ENCODE measurements at regions not wholly inside any gene's neighbourhood (a gene's known extent, or its start where the extent isn't known, plus 50 kb on each side); places are given as distances from the start of the nearest gene placed in this dataset.
"Not testable (repeated sequence)": the region's sequence is repeated elsewhere in the genome, so short reads cannot be mapped to it uniquely, and the experiment has no call there.

GRCh38 chr4:123158576-123158975 lies 236.2 kb upstream of the NUDT6 start:
- DNase-seq (ENCODE audit: low read depth in 2 of 2), result no peak

DNA sequence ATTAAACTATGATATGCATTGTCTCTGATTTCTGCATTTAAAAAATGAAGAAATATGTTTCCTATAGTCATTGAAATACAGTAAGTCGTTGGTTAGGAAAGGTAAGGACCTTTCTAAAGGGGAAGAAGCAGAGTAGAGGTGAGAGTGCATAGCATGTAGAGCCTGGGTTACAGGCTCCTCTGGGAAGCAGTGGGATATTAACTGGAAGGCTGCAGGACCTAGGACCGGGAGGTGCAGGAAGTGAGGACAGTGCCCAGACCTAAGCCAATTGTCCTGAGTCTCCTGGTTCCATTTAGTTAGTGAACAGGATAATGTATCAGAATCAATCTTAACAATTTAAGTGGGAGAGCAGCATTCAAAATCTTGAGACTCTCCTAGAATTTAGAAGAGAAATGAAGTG lies 237.1 kb upstream of the NUDT6 start:
- DNase-seq (ENCODE audit: low read depth in 2 of 2), result no peak

GRCh38 chr4:123162859-123163258 lies 233.7 kb upstream of the SPRY1 start:
- DNase-seq (ENCODE audit: low read depth in 2 of 2), result no peak

DNA sequence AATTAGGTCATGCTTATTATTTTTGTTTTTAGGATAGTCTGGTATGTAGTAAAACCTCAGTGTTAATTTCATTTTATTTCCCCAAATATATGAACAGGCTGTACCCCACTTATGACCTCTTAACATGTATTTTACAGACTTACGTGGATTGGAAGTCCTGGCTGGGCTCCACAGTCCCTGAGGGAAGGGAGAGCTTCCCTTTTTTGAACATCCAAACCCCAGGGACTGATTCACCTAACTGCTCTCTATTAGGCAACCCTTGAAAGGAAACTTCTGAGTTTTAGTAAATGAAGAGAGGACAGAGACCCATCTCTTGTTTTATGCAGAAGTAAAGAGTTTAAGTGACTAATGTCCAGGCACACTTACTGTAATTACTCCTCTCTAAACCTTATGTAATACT lies 233.1 kb upstream of the SPRY1 start:
- DNase-seq (ENCODE audit: low read depth in 2 of 2), result no peak

- DNase-seq (ENCODE audit: low read depth in 2 of 2), result no peak
Measured at GRCh38 chr4:123166023-123166422, 230.6 kb upstream of the SPRY1 start.

- DNase-seq (ENCODE audit: low read depth in 2 of 2), result no peak
Measured at GRCh38 chr4:123167931-123168330, 228.7 kb upstream of the SPRY1 start.

- no peak for DNase-seq (ENCODE audit: low read depth in 2 of 2)
Measured at GRCh38 chr4:123168812-123169211, 227.8 kb upstream of the SPRY1 start.

- no peak for DNase-seq (ENCODE audit: low read depth in 2 of 2)
Measured at GRCh38 chr4:123170843-123171242, 225.8 kb upstream of the SPRY1 start.

- DNase-seq (ENCODE audit: low read depth in 2 of 2), result no peak
Measured at GRCh38 chr4:123176605-123177004, 220.0 kb upstream of the SPRY1 start.

- no peak for DNase-seq (ENCODE audit: low read depth in 2 of 2)
Measured at GRCh38 chr4:123182289-123182688, 214.3 kb upstream of the SPRY1 start.

- no peak for DNase-seq (ENCODE audit: low read depth in 2 of 2)
Measured at GRCh38 chr4:123183308-123183707, 213.3 kb upstream of the SPRY1 start.

DNA sequence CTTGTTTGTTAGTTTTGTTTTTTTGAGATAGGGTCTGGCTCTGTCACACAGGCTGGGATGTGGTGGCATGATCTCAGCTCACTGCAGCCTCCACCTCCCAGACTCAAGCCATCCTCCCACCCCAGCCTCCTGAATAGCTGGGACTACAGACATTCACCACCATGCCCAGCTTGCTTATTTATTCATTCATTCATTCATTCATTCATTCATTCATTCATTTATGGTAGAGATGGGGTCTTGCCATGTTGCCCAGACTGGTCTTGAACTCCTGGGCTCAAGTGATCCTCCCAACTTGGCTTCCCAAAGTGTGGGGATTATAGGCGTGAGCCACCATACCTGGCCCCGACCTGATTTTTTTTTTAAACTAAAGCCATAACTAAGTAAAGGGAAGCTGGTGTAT lies 212.8 kb upstream of the SPRY1 start:
- DNase-seq (ENCODE audit: low read depth in 2 of 2), result not testable (repeated sequence)

- DNase-seq (ENCODE audit: low read depth in 2 of 2), result no peak
Measured at GRCh38 chr4:123186731-123187130, 209.9 kb upstream of the SPRY1 start.

DNA sequence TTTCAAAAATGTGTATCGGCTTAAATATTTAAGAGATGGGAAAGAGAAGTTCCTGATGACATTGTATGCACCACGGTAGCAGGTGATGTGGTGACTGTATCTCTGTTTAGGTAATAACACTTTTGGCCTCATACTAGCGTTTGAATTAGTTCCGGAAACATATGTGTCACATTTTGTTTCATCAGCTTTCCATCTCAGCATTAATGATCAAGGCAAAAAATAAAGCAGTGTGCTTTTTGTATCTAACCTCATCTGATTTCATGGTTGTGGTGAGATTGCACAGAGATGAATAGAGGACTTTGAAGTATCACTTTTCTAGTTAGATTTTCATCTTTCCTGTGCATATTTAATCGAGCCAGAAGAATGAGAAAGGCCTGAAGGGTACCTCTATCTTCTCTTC lies 206.4 kb upstream of the SPRY1 start:
- no peak for DNase-seq (ENCODE audit: low read depth in 2 of 2)

DNA sequence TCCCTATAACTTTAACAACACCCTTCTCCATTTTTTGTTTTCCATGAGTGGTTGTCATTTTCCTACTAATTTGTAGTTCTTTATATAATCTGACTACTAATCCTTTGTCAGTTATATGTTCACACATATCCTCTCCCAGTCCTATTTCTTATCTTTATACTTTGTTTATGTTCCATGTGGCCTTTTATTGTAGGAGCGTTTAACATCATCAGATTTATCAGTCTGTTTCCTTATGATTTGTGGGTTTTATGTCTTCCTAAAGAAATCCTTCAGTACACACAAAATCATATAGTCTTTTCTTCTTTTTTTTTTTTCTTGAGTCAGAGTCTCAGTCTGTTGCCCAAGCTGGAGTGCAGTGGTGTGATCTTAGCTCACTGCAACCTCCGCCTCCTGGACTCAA lies 204.9 kb upstream of the SPRY1 start:
- no peak for DNase-seq (ENCODE audit: low read depth in 2 of 2)

DNA sequence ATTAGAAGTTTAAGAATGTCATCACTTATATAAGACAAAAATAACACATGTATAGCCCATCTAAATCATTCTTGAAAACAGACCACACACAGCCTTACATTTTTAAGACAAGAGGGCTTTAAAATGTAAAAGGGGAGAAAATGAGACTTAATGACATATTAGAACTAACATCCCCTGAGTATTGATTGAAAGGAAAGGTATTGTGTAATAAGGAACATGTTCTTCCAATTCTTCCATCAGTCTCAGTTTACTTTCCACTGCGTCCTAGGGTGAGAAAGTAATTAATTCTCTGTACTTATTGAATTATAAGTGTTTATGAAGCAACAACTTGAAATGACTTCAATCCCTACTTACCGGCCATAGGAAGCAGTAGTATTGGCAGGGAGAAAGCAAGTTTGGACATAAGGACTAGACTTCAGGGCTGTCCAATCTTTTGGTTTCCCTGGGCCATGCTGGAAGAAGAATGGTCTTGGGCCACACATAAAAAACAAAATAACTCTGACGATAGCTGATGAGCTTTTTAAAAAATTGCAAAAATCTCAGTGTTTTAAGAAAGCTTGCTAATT lies 202.7 kb upstream of the SPRY1 start:
- no peak for DNase-seq (ENCODE audit: low read depth in 2 of 2)

DNA sequence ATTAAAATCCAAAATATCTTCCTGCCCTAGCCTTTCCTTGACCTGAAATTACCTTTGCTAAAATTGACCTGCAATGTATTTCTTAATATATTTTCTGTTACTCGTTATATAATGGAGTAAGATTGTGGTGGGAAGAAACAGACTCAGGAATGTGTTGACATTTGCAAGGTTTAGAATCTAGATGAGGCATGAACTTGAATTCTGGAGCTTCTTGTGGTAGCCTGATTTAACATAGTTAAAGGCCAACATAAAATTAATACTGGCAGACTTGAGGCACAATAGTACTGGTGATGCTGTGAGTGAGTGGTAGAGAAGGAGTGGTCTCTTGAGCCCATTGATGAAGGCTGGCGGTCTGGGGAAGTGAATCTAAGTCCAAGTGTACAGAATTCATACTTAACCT lies 197.9 kb upstream of the SPRY1 start:
- no peak for DNase-seq (ENCODE audit: low read depth in 2 of 2)

GRCh38 chr4:123200051-123200940 lies 196.3 kb upstream of the SPRY1 start:
- DNase-seq (ENCODE audit: low read depth in 2 of 2), result no peak

- DNase-seq (ENCODE audit: low read depth in 2 of 2), result no peak
Measured at GRCh38 chr4:123204737-123205136, 191.9 kb upstream of the SPRY1 start.

GRCh38 chr4:123206016-123206415 lies 190.6 kb upstream of the SPRY1 start:
- no peak for DNase-seq (ENCODE audit: low read depth in 2 of 2)

DNA sequence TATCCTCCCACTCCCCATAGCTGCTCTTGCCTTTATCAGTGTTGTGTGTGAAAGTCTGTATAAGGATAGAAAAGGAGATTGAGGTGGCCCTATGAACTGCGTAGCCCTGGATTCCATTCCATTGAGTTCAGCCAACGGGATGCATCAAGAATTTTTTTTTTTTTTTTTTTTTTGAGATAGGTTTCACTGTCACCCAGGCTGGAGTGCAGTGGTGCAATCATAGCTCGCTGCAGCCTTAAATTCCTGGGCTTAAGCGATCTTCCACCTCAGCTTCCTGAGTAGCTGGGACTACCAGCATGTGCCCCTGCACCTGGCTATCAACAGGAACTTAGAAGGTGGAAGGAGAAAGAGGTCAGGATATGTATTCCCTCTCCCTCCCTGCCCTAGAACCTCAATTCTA lies 187.2 kb upstream of the SPRY1 start:
- no peak for DNase-seq (ENCODE audit: low read depth in 2 of 2)

- no peak for DNase-seq (ENCODE audit: low read depth in 2 of 2)
Measured at GRCh38 chr4:123215536-123215935, 181.1 kb upstream of the SPRY1 start.

DNA sequence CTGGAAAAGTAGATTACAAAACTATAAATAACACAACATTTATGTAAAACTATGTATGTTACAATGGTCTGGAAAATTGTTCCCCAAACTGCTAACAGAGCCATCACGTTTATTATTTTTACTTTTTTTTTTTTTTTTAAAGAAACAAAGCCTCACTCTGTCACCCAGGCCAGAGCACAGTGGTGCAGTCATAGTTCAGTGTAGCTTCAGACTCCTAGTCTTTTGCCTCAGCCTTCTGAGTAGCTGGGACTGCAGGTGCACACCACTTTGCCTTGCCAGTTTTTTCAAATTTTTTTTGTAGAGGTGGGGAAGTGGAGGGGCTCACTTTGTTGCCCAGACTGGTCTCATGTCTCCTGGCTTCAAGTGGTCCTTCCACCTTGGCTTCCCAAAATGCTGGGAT lies 180.1 kb upstream of the SPRY1 start:
- DNase-seq (ENCODE audit: low read depth in 2 of 2), result no peak

GRCh38 chr4:123216946-123217345 lies 179.6 kb upstream of the SPRY1 start:
- no peak for DNase-seq (ENCODE audit: low read depth in 2 of 2)
